Lower leg skin (tissue), 3 donors: ENCODE measurements at regions not wholly inside any gene's neighbourhood (a gene's known extent, or its start where the extent isn't known, plus 50 kb on each side); places are given as distances from the start of the nearest gene placed in this dataset.
"Not testable (repeated sequence)": the region's sequence is repeated elsewhere in the genome, so short reads cannot be mapped to it uniquely, and the experiment has no call there.

ENCODE experiments used
- POLR2A ChIP-seq, 2 donors: fragments of 450-650 bp; IDR thresholded peaks; one replicate each; pipeline ENCODE4 v1.6.1; 2016 to 2017; ENCODE audit warnings: antibody characterized with exemption in 2 of 2, mild to moderate bottlenecking in 1 of 2, moderate library complexity in 1 of 2
- TF ChIP-seq, protein P1 (sequence below), 3 donors: fragments of 450-650 bp; IDR thresholded peaks; one replicate each; pipeline ENCODE4 v1.5.1; 2016; ENCODE audit warnings: antibody characterized with exemption in 3 of 3, mild to moderate bottlenecking in 3 of 3, moderate library complexity in 2 of 3

DNA sequence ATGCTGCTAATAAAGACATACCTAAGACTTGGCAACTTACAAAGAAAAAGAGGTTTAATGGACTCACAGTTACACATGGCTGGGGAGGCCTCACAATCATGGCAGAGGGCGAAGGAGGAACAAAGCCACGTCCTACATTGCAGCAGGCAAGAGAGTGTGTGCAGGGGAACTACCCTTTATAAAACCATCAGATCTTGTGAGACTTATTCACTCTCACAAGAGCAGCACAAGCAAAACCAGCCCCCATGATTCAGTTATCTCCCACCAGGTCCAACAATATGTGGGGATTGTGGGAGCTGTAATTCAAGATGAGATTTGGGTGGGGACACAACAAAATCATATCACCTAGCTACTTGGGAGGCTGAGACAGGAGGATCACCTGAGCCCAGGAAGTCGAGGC lies 202.4 kb downstream of the FAM43A start:
- TF ChIP-seq, protein P1, sequence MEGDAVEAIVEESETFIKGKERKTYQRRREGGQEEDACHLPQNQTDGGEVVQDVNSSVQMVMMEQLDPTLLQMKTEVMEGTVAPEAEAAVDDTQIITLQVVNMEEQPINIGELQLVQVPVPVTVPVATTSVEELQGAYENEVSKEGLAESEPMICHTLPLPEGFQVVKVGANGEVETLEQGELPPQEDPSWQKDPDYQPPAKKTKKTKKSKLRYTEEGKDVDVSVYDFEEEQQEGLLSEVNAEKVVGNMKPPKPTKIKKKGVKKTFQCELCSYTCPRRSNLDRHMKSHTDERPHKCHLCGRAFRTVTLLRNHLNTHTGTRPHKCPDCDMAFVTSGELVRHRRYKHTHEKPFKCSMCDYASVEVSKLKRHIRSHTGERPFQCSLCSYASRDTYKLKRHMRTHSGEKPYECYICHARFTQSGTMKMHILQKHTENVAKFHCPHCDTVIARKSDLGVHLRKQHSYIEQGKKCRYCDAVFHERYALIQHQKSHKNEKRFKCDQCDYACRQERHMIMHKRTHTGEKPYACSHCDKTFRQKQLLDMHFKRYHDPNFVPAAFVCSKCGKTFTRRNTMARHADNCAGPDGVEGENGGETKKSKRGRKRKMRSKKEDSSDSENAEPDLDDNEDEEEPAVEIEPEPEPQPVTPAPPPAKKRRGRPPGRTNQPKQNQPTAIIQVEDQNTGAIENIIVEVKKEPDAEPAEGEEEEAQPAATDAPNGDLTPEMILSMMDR (IDR thresholded peaks at IDR 0.05): not testable (repeated sequence)
- not testable (repeated sequence) for TF ChIP-seq POLR2A (IDR thresholded peaks at IDR 0.05)
